CD4-positive, alpha-beta T cell treated with Interleukin-15 for 1 hour (primary cell): ENCODE measurements at regions not wholly inside any gene's neighbourhood (a gene's known extent, or its start where the extent isn't known, plus 50 kb on each side); places are given as distances from the start of the nearest gene placed in this dataset.
"Not testable (repeated sequence)": the region's sequence is repeated elsewhere in the genome, so short reads cannot be mapped to it uniquely, and the experiment has no call there.

ENCODE experiments used
- DNase-seq: peaks from one replicate; pipeline ENCODE4 v3.0.0-alpha.2; 2020

DNA sequence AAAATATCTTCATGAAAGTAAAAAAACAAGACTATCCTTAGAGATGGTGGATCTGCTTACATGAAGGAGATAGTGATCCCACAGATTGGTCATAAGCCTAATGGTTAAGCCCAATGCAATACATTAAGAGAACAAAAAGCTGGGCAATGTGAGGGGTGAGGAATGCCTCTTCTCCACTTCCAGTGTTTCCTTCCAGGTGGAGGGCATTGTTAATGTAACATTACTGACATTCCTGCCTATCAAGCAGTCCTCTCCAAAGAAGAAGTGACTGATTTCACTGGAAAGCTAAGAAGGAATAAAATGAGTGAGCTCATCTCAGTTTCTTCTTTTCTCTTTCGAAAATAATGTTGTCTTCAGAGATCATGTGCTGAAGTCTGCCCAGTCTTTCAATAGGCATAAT, 207.8 kb downstream of the RAB38 start:
- DNase-seq, result no peak

DNA sequence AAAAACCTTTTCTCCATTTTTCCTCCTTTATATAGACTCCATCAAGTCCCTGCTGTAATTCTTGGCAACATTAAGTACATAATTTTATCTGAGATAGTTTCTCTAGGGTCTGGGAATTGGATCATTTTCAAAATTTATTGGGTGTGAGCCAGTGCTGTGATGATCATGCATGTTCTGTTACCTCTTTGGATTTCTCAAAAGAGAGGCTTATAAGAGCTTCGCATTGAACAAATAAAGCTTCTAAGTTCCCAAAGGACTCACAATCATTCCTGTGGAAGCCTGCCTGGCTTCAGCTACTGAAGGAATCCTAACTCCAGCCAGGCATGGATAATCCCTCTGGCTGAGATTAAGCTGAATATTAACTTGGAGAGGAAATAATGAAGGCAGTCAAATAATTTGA, 208.5 kb downstream of the RAB38 start:
- no peak for DNase-seq

DNA sequence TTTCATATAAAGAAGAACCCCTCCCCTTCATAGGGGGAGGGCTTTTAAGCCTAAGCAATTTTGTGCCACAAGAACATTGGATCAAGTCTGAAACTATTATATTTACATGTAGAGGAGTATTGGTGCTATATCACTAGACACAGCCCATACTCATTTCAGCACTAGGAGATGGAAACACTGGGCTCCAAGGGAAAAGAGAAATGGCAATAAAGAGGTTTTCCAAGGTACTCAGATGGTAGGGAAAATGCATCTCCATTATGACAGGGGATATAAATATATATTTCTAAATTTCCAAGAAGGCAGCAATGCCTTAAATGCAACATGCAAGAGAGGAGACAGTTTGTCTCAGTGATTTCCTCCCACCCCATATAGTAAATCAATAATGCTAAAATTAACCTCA, 209.0 kb downstream of the RAB38 start:
- no peak for DNase-seq

DNA sequence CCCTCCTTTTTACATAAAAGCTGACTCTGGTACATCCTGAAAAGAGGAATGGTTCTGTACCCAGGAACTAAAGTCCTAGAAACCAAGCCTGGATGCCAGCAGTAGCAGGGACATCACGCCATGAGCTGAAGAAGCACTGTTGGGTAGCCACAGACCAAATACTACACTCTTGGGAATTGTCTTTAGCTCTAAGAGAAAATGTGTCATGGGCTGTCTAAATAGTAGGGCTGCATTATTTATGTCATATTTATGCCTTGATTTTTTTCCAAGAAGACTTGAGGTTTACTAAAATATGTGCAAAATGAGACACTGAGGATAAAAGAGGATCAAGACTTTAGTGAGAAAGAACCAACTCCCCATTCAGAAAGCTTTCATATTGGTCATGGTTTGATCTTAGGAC, 213.6 kb downstream of the RAB38 start:
- no peak for DNase-seq

DNA sequence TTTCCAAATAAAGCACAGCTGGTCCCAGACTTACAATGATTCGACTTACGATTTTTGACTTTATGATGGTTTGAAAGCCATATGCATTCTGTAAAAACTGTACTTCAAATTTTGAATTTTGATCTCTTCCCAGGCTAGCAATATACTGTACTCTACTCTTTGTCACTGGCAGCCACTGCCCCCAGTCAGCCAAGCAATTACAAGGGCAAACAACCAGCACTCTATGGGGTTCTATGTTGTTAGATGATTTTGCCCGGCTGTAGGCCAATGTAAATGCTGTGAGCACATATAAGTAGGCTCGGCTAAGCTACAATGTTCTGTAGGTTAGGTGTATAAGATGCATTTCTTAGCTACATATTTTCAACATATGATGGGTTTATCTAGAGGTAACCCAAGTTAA, 217.3 kb downstream of the RAB38 start:
- no peak for DNase-seq

DNA sequence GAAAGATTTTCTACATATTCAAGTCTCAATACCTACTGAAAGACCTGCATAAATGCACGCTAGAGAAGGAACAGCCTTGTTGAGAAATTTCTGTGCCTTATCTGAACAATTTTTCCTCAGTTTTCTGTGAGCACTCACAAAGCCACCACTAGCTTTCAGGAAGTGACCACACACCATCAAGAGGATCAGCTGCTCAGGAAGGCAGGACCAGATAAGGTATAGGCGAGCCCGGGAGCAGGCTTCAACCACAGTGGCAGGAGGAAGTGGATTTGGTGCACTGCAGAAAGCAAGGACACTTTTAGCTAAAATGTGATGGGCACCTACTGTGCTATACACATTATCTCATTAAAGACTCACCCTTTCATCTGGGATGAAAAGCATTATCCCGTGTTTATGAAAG, 220.8 kb downstream of the RAB38 start:
- no peak for DNase-seq

DNA sequence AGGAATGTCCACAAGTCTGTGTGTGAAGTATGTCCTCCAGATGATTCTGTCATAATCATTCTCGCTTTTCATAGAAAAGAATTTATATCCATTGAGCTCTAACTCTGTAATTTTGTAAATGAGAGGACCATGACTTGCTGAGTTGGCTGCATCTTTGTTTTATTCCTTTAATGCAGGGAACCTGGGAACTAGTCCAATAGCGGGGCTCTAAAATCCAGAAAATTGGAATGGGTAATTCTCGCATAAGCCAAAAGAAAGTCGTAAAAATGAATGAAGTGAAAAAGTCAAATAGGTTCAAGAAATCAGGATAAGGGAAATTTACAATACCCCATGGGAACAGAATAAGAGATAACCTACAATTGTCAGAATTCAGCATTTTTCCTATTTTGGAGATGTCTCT, 232.5 kb downstream of the RAB38 start:
- no peak for DNase-seq

DNA sequence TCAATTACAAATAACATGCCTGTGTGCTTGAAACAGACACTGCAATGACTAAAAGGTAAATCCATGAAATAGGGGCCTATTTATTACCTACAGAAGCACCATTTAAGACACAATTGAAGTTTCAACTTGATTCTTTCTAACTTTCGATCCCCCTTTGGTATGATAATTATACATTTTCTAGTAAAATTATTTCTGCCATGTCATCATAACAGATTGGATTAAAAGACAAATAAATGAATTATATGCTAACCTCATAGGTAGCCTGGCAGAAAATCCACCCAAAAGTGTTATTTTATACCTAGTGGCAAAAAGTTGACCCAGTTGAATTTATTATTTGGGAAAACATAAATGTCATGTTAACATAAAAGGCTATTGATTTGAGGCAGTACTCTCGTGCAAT, 241.1 kb downstream of the RAB38 start:
- DNase-seq, result no peak

DNA sequence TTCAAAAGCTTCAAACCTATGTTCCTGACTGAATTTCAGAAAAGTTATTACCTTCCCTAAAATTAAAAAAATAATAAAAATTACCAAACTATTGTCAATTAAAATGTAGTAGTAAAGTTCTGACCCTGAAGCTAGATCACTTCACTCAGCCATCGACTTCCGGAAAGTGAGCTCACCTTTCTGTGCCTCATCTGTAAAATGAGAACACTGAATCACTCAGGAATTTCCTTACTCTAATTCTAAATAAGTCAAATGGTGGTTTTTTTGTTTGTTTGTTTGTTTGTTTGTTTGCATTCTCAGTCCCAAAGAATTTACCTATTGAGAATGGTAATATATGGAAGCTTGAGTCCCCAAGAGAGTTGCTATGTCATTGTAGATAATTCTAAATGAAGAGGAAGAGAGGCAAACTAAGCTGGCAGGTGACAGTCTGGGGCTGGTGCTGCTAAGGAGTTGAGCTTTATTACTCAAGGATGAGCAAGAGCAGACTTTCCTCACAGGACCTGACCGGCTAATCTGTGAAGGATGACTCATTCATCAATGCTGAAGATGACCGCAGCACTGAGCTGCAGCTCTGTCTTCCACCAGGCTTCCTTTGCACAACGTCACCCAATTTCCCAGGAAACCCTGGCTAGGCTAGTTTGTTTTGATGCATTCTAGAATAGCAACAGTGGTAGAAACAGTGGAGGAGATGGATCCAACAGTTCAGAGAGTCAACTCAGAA, 248.8 kb downstream of the RAB38 start:
- DNase-seq, result no peak

DNA sequence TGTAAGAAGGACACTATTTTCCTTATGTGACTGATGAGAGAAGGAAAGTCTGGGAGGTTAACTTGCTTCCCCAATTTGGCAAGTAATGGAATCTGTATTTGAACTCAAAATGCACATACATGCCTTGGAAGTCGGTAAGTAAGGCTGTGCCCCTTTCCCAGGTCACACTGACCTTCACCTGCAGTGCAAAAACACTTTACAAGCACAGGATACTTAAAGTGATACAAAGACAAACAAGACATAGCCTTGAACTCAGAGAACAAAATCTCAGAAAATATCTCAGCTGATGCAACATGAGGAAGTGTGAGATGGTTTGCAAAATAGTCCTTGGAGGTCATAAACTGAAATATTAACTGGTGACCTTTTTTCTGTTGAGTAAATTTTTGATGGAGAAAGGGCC, 251.1 kb downstream of the RAB38 start:
- DNase-seq, result no peak

DNA sequence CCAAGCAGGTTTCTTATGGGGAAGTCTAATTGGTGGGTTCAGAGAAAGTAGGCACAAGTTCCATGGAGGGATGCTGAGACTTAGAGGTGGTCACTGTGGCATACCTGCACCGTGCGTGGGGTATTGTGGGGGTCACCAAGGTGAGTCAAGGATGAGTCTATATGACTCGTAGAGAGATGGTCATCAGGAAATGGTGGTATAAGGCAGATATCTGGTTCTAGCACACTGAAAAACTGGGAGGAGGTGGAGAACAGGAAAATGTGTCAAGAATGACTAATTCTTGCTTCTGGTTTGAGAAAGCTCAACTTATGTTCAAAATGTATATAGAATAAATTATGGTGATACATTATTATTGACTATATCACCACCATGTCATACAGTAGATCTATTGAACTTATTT, 258.1 kb downstream of the RAB38 start:
- no peak for DNase-seq

DNA sequence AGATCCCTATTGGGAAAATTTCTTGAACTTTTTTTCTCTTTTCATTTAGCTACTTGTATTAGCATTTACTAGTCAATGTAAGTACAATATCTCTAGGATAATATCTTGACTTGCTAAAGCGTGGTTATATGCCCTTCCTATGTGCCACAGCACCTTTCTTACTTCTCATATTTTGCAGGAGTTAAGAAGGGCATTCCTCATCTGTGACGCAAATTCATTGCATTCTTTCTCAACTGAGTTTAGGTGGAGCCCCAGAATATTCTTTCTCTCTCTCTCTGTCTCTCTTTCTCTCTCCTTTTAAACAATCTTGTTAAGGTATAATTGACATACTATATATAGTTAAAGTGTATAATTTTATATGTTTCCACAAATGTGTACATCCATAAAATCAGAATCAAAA, 266.1 kb downstream of the RAB38 start:
- DNase-seq, result no peak

DNA sequence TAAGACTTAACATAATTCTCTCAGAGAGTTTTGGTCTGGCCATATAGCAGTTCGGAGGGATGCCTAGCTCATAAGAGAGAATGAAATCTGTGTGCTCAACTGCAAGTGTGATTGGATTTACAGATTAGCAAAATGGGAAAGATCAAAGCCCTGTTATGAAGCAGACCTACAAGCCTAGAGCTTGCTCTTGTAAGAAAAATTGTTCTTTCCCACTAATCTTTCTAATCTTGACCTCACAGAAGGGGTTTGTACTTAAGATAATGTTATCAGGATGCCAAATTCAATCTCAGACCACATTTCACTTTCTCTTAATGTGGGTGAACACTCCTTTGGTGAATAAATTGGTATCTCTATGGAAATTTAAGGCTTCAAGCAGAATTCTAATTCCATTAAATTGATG, 267.2 kb downstream of the RAB38 start:
- DNase-seq, result no peak

DNA sequence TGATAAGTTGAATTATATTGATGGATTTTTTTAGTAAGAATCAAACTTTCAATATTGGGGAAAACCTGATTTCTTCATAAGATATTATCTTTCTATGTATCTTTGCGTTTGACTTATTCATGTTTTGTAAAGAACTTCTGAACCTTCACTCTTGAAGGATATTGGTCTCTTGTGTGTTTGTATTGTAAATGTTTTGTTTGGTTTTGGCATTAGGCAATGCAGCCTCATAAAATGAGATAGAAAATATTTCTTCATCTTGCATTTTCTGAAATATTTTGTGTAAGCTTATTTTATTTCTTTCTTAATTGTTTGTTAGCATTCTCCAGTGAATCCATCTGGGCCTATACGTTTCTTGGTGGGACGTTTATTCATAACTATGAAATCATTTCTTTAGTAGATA, 271.9 kb downstream of the RAB38 start:
- no peak for DNase-seq

DNA sequence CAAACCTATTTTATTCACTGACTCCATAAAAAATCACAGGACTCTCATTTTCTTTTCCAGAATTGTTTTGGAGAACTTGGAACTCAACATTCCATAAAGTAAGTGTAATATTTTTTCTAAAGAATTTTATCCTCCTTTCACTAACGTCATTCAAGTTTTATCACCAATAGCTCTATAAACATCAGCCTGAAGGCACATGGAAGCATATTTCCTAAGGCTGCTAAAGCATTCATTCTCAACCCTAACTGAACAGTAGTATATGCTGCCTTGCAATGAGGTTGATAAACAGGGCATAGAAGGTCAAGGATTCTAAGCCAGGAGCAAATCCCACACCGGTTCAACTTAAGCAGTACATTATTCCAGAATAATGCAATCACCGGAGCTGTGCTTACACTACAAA, 273.9 kb downstream of the RAB38 start:
- no peak for DNase-seq

DNA sequence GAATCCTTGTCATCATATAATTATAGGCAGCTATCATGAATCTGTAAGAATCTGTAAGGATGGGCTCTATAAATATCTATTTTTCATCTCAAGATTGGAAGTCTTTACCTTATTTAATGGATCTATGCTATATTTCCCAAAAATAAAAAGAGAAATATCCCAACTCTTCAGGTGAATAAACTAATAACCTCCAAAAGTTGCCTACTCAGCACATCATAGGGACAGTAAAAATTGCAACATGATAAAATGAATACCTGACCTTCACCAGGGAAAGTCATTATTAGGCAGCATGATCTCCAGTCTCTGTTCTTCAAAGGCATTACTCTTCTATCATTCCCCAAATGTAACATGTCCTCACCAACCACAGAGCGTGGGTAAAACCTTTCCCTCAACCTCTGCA, 277.3 kb downstream of the RAB38 start:
- no peak for DNase-seq

DNA sequence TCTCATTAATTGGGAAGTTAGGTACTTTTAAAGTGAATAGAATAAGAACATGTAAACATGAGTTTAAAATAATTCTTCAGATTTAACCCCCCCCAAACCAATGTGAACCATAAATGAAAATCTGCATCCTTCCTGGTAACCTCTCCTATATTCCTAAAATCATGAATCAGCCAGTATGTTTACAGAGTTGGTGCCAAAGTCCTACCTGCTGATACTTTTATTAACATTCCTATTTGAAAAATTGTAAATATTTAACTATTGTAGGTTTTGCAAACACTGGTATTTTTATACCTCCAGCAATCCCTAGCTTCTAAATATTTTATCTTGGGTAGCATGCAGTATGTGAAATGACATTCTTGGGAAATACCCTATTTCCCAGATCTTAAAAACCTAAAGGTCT, 278.2 kb downstream of the RAB38 start:
- no peak for DNase-seq

DNA sequence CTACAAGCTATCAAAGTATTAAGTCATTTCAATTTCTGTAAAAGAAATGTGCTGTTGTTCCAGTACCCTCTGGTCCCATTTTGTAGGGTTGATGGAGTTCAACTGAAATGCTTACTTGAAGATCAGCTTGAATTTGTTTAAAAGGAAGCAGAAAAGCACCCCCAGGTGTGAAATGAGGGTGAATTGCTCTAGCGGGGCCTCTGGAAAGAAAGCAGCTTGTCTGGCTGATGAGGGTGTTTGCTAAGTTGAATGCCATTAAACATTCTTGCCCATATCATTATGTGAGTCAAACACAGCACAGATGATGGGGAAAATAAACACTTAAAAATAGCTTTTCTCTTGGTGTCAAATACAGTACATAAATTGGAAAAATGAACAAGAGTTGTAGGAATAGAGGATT, 280.3 kb downstream of the RAB38 start:
- no peak for DNase-seq

DNA sequence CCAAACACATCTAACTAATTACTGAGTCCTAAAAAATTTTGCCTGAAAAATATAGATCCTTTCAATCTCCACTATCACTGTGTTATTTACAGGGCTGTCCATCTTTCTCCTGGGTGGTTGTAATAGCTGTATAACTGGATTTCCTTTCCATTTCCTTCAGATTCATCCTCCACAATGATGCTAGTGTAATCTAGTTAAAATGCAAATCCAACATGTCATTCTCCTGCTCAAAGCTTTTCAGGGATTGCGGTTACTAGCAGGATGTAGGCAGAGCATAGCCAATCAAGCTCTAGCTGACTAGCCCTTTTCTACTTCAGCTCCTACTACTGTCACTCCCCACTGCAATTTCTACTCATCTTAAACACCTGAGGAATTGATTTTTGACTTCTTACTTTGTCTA, 283.0 kb downstream of the RAB38 start:
- DNase-seq, result no peak

DNA sequence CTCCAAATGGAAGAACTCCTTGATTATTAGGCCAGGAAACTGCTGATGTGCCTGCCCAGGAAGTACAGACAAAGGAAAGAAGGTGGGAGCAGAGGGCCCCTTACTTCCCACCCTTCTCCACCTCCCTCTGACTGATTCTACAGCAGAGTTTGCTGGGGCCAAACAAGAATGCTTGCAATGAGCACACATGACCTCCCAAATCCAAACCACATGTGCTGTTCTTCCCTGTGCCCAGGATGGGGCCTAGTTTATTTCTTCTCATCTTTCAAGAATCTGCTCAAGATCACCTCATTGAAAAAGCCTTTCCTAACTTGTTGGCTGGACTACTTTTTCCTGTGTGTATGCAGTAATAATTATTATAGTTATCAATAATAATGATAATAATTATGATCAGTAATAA, 286.1 kb downstream of the RAB38 start:
- no peak for DNase-seq

DNA sequence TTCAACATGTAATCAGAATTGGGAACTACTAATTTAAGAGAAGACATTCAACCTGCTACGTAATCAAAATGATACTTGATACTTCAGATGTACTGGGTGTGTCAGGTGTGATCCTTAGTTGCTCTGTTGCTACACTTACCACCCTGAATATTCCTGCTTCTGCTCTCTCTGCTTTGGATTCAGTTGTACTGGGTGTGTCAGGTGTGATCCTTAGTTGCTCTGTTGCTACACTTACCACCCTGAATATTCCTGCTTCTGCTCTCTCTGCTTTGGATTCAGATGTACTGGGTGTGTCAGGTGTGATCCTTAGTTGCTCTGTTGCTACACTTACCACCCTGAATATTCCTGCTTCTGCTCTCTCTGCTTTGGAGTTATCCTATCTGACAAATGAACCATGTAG, 290.2 kb downstream of the RAB38 start:
- DNase-seq, result not testable (repeated sequence)

DNA sequence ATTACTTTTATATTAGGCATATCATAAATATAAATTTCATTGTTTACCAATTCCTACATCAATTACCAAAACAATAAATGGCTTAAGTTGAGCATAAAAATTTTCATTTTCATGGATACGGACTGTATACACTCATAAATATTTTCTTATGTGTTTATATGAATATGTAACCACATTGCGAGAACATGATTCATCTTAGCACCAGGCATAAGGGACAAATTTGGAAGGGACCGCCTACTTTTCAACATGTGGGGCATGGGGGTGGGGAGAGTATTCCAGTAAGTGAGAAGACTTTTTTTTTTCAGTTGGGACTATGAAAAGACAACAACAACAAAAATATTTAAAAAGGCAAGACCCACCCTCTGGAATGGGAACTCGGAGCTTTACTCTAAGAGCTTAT, 296.1 kb downstream of the RAB38 start:
- DNase-seq, result no peak

DNA sequence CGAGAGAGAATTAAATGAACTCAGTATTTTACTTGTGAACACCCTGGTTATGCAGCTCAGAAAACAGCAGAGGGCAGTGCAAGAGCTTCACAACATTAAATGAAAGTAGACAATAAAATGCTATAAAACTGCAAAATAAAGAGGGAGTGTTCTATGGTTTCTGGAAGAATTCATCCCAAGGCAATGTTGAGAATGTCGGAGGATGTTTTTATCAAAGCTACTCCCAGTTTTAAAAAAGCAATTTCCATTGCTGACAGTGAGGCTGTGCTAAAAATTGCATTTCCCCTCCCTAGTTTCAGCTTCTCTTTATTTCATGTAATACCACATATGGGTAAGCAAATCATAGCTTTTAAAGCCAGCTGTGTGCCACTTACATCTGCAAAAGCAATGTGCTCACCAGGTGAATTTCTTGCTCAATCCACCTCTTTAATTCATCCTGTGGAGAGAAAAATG, 296.8 kb downstream of the RAB38 start:
- no peak for DNase-seq

DNA sequence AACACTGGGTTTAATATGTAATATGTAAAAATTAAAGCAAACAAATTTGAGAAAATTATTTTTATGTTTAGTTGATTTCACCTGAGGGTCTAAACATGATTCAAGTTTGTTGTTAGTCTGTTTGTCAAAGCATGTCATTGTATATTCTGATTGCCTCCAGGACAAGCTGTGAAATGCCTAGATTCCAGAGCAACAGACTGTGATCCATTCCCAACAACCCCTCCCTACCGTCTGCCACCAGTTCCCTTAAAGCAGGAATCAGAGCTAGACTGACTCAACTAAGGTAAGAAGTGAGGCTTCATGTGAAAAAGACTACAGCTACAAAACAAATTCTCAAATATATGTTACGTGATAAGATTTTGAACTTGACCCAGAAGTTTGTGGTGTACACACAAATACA, 304.2 kb downstream of the RAB38 start:
- DNase-seq, result no peak

DNA sequence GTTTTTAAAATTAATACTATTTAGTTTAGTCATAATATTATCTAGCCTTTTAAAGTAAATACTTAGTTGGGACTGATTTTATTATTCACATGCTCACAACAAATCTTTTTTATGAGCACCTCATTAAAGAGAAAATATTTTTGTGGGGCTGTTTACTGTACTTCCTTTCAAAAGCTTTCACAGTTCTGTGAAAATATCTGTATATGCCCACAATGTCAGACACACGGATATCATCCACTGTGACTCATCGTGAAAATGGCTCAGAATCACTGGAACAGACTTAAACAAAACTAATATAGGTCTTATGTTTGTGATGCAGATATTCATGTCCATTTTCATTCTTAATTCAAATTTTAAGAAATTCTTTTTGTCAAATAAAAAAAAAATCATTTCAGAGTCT, 305.2 kb downstream of the RAB38 start:
- no peak for DNase-seq

DNA sequence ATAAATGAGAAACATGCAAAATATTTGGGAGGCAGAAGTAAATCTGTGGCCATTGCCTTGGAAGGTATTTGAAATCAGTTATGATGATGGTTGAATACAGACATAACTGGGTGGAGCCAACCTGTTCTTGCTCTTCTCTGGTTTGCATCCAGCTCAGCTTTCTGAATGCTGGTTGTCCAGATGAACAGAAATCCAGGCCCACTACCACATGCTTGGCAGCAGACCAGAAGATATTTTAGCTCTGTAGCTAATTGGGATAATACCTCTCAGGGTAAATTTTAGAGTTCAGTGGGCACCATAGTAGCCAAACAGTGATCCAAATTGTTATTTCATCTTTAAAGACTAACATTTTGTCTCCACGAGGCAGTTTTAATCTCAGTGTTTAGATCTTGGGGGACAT, 308.3 kb downstream of the RAB38 start:
- DNase-seq, result no peak
